ENCODE measurements at regions not wholly inside any gene's neighbourhood (a gene's known extent, or its start where the extent isn't known, plus 50 kb on each side); places are given as distances from the start of the nearest gene placed in this dataset.

DNA sequence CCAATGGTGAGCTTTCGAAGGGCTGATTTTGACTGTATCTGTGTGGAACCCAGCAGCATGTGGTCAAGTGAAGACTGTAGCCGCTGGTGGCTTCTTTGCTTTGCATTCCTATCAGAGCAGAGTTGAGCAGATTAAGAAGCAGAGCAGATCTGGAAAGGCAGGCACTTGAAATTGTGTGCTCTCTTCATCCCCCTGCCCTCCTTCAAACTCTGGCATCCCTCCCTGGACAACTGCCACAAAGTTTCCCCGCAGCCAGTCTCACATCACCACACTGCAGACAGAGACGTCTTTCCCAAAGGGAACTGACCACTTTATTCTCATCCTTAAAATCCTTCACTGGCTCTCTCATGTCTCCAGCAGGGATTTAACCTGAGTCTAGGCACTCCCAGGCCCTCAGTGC lies 237.1 kb upstream of the DYNLRB2 start:
- no peak overlapping the region for H3K4me3 ChIP-seq (ENCODE audit: low read depth, low read length)
- POLR2A ChIA-PET, result no interaction called here
- TF ChIP-seq, protein P1, sequence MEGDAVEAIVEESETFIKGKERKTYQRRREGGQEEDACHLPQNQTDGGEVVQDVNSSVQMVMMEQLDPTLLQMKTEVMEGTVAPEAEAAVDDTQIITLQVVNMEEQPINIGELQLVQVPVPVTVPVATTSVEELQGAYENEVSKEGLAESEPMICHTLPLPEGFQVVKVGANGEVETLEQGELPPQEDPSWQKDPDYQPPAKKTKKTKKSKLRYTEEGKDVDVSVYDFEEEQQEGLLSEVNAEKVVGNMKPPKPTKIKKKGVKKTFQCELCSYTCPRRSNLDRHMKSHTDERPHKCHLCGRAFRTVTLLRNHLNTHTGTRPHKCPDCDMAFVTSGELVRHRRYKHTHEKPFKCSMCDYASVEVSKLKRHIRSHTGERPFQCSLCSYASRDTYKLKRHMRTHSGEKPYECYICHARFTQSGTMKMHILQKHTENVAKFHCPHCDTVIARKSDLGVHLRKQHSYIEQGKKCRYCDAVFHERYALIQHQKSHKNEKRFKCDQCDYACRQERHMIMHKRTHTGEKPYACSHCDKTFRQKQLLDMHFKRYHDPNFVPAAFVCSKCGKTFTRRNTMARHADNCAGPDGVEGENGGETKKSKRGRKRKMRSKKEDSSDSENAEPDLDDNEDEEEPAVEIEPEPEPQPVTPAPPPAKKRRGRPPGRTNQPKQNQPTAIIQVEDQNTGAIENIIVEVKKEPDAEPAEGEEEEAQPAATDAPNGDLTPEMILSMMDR (IDR thresholded peaks at IDR 0.05; ENCODE audit: insufficient read depth, low read length, missing control alignments), result no peak
- CTCF ChIA-PET, result no interaction called here
- no peak for DNase-seq (ENCODE audit: low read depth, low spot score)

DNA sequence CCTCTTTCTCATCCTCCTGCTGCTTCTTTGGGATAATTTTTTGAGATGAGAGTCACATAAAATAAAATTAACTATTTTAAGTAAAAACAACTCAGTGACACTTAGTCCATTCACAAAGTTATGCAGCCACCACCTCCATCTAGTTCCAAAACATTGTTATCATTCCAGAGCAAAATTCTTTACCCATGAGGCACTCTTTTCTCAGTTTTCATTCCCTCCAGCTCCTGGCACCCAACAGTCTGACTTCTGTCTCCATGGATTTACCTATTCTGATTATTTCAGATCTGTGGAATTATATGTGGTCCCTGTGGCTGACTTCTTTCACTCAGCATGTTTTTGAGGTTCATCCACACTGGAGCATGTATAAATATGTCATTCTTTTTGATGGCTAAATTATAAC lies 239.9 kb upstream of the DYNLRB2 start:
- peak; percentile 33 for DNase-seq (ENCODE audit: low read depth, low spot score)
- TF ChIP-seq, protein P1 (IDR thresholded peaks at IDR 0.05; ENCODE audit: insufficient read depth, low read length, missing control alignments), result no peak
- CTCF ChIA-PET, result no interaction called here
- H3K4me3 ChIP-seq (ENCODE audit: low read depth, low read length), result no peak overlapping the region
- POLR2A ChIA-PET, result no interaction called here

- H3K4me3 ChIP-seq (ENCODE audit: low read depth, low read length), result no peak overlapping the region
- TF ChIP-seq, protein P1 (IDR thresholded peaks at IDR 0.05; ENCODE audit: insufficient read depth, low read length, missing control alignments), result no peak
- POLR2A ChIA-PET, result no interaction called here
- CTCF ChIA-PET, result no interaction called here
- DNase-seq (ENCODE audit: low read depth, low spot score), result no peak
Measured at GRCh38 chr16:80300456-80300855, 240.3 kb upstream of the DYNLRB2 start.

DNA sequence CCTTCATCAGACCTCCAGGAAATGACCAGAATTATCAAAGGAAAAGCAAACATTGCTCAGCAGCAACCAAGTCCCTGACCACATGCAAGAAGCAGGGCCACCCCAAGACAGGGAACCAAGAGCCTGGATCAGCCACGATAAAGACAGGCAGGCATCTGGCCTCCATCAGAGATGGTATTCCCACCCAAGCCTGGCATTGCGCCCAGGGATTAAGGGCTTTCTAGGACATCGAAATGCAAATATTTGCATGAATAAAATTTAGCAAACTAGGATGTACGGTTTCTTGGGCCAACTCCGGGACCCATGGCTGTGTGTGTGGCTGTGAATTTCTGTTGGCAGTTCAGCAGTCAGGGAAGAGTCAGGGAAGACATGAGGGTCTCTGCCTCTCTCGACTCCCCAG lies 241.4 kb upstream of the DYNLRB2 start:
- ChIA-PET CTCF (no interaction called here), POLR2A (no interaction called here)
- H3K4me3 ChIP-seq (ENCODE audit: low read depth, low read length), result no peak overlapping the region
- TF ChIP-seq, protein P1 (IDR thresholded peaks at IDR 0.05; ENCODE audit: insufficient read depth, low read length, missing control alignments), result no peak
- no peak for DNase-seq (ENCODE audit: low read depth, low spot score)

- DNase-seq (ENCODE audit: low read depth, low spot score), result no peak
- CTCF ChIA-PET, result no interaction called here
- TF ChIP-seq, protein P1 (IDR thresholded peaks at IDR 0.05; ENCODE audit: insufficient read depth, low read length, missing control alignments), result no peak
- H3K4me3 ChIP-seq (ENCODE audit: low read depth, low read length), result no peak overlapping the region
- POLR2A ChIA-PET, result no interaction called here
Measured at GRCh38 chr16:80298676-80299075, 242.1 kb upstream of the DYNLRB2 start.

DNA sequence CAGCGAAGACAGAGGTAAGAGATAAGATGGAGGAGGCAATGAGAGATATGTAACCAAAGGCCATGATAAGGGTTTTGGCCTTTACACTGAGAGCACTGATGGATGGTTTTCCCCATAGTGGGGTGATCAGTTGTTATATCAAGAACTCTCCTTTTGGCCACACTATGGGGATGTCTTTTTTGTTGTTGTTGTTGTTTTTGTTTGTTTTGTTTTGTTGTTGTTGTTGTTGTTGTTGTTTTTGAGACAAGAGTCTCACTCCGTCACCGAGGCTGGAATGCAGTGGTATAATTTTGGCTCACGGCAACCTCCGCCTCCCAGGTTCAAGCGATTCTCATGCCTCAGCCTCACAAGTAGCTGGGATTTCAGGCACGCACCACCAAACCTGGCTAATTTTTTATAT lies 244.8 kb upstream of the DYNLRB2 start:
- TF ChIP-seq, protein P1 (IDR thresholded peaks at IDR 0.05; ENCODE audit: insufficient read depth, low read length, missing control alignments), result no peak
- POLR2A ChIA-PET, result no interaction called here
- CTCF ChIA-PET, result interaction anchor here (1.0 kb wide), 1 partner anchor 14 kb away, joined by 3 read pairs; no protein-coding TSS in a partner anchor
- no peak overlapping the region for H3K4me3 ChIP-seq (ENCODE audit: low read depth, low read length)
- no peak for DNase-seq (ENCODE audit: low read depth, low spot score)

Data from AG04449 (cell line).